ENCODE measurements at regions not wholly inside any gene's neighbourhood (a gene's known extent, or its start where the extent isn't known, plus 50 kb on each side); places are given as distances from the start of the nearest gene placed in this dataset.

GRCh38 chr10:131781791-131782190 lies 119.0 kb upstream of the PPP2R2D start:
- Mint-ChIP-seq H3K9me3 (ENCODE audit: low read depth, unreplicated experiment) (peaks cover 11% of the 10 kb centered on the region), H3K36me3 (ENCODE audit: insufficient read depth, unreplicated experiment) (no peaks in the 10 kb centered on the region), H3K27ac (ENCODE audit: unreplicated experiment) (no peak overlapping the region), H3K27me3 (ENCODE audit: unreplicated experiment) (peaks cover 17% of the 10 kb centered on the region), H3K4me3 (ENCODE audit: low read depth, unreplicated experiment) (no peak overlapping the region), H3K4me1 (ENCODE audit: low read depth, unreplicated experiment) (no peaks in the 10 kb centered on the region)
- DNase-seq: no peak
- BruUV-seq (replicated peaks): no TSS peak
- CTCF ChIA-PET: no interaction called here
- intact Hi-C loops (cut with micrococcal nuclease; ENCODE audit: unreplicated experiment): loop anchor here (10.0 kb wide), 1 partner anchor 127 kb away; no protein-coding TSS in a partner anchor
- no peak for TF ChIP-seq CTCF (IDR thresholded peaks at IDR 0.05; ENCODE audit: unreplicated experiment)

- peaks cover 8% of the 10 kb centered on the region for H3K27me3 Mint-ChIP-seq (ENCODE audit: unreplicated experiment)
- no peaks in the 10 kb centered on the region for H3K4me1 Mint-ChIP-seq (ENCODE audit: low read depth, unreplicated experiment)
- intact Hi-C loops (cut with micrococcal nuclease; ENCODE audit: unreplicated experiment): loop anchor here (10.0 kb wide), 1 partner anchor 130 kb away; no protein-coding TSS in a partner anchor
- H3K9me3 Mint-ChIP-seq (ENCODE audit: low read depth, unreplicated experiment): peaks cover 3% of the 10 kb centered on the region
- CTCF ChIA-PET: no interaction called here
- no TSS peak for BruUV-seq (replicated peaks)
- TF ChIP-seq CTCF (IDR thresholded peaks at IDR 0.05; ENCODE audit: unreplicated experiment): no peak
- no peak overlapping the region for H3K4me3 Mint-ChIP-seq (ENCODE audit: low read depth, unreplicated experiment)
- no peaks in the 10 kb centered on the region for H3K36me3 Mint-ChIP-seq (ENCODE audit: insufficient read depth, unreplicated experiment)
- DNase-seq: no peak
- H3K27ac Mint-ChIP-seq (ENCODE audit: unreplicated experiment): no peak overlapping the region
Observed at GRCh38 chr10:131784363-131785120, 116.3 kb upstream of the PPP2R2D start.

- no peak for DNase-seq
- Mint-ChIP-seq H3K36me3 (ENCODE audit: insufficient read depth, unreplicated experiment) (no peaks in the 10 kb centered on the region), H3K27me3 (ENCODE audit: unreplicated experiment) (peaks cover 3% of the 10 kb centered on the region), H3K9me3 (ENCODE audit: low read depth, unreplicated experiment) (peaks cover 3% of the 10 kb centered on the region), H3K4me3 (ENCODE audit: low read depth, unreplicated experiment) (no peak overlapping the region), H3K27ac (ENCODE audit: unreplicated experiment) (no peak overlapping the region), H3K4me1 (ENCODE audit: low read depth, unreplicated experiment) (no peaks in the 10 kb centered on the region)
- CTCF ChIA-PET: no interaction called here
- no peak for TF ChIP-seq CTCF (IDR thresholded peaks at IDR 0.05; ENCODE audit: unreplicated experiment)
- intact Hi-C loops (cut with micrococcal nuclease; ENCODE audit: unreplicated experiment): loop anchor here (10.0 kb wide), 1 partner anchor 130 kb away; no protein-coding TSS in a partner anchor
- BruUV-seq (replicated peaks): no TSS peak
Observed at GRCh38 chr10:131785121-131785460, 115.7 kb upstream of the PPP2R2D start.

- CTCF ChIA-PET: no interaction called here
- no TSS peak for BruUV-seq (replicated peaks)
- no peak overlapping the region for H3K4me3 Mint-ChIP-seq (ENCODE audit: low read depth, unreplicated experiment)
- DNase-seq: peak; percentile 50
- intact Hi-C loops (cut with micrococcal nuclease; ENCODE audit: unreplicated experiment): loop anchor here (2.0 to 10.0 kb wide), 2 partner anchors 132 to 218 kb away; no protein-coding TSS in a partner anchor
- H3K27ac Mint-ChIP-seq (ENCODE audit: unreplicated experiment): no peak overlapping the region
- peaks cover 3% of the 10 kb centered on the region for H3K9me3 Mint-ChIP-seq (ENCODE audit: low read depth, unreplicated experiment)
- H3K27me3 Mint-ChIP-seq (ENCODE audit: unreplicated experiment): no peaks in the 10 kb centered on the region
- TF ChIP-seq CTCF (IDR thresholded peaks at IDR 0.05; ENCODE audit: unreplicated experiment): peak; percentile 40
- H3K4me1 Mint-ChIP-seq (ENCODE audit: low read depth, unreplicated experiment): no peaks in the 10 kb centered on the region
- H3K36me3 Mint-ChIP-seq (ENCODE audit: insufficient read depth, unreplicated experiment): no peaks in the 10 kb centered on the region
Observed at GRCh38 chr10:131786756-131787605, 113.8 kb upstream of the PPP2R2D start.

Measured in Calu3 (cell line).